ENCODE measurements at regions not wholly inside any gene's neighbourhood (a gene's known extent, or its start where the extent isn't known, plus 50 kb on each side); places are given as distances from the start of the nearest gene placed in this dataset.

- Histone ChIP-seq H3K4me1 (ENCODE audit: control insufficient read depth in 2 of 2, insufficient read depth in 2 of 2, low read length in 2 of 2) (no peaks in the 10 kb centered on the region), H3K27me3 (ENCODE audit: control insufficient read depth in 2 of 2, insufficient read depth in 2 of 2, low read length in 2 of 2) (no peaks in the 10 kb centered on the region), H3K9me3 (ENCODE audit: control insufficient read depth in 2 of 2, low read length in 2 of 2) (no peaks in the 10 kb centered on the region), H3K4me3 (ENCODE audit: low read length in 2 of 2) (no peak overlapping the region), H3K9ac (ENCODE audit: low read depth in 1 of 2, low read length in 2 of 2) (no peak overlapping the region), H3K27ac (ENCODE audit: low read depth in 2 of 2, low read length in 2 of 2) (no peak overlapping the region), H3K36me3 (ENCODE audit: control insufficient read depth in 2 of 2, insufficient read depth in 2 of 2, low read length in 2 of 2) (no peaks in the 10 kb centered on the region)
Observed at GRCh38 chr5:114839360-114839759, 330.3 kb downstream of the TRIM36 start.

GRCh38 chr5:114838937-114839336 is 330.8 kb downstream of the TRIM36 start:
- H3K4me1 ChIP-seq (ENCODE audit: control insufficient read depth in 2 of 2, insufficient read depth in 2 of 2, low read length in 2 of 2) = no peaks in the 10 kb centered on the region
- H3K27ac ChIP-seq (ENCODE audit: low read depth in 2 of 2, low read length in 2 of 2) = no peak overlapping the region
- H3K9me3 ChIP-seq (ENCODE audit: control insufficient read depth in 2 of 2, low read length in 2 of 2) = no peaks in the 10 kb centered on the region
- no peak overlapping the region for H3K9ac ChIP-seq (ENCODE audit: low read depth in 1 of 2, low read length in 2 of 2)
- H3K27me3 ChIP-seq (ENCODE audit: control insufficient read depth in 2 of 2, insufficient read depth in 2 of 2, low read length in 2 of 2) = no peaks in the 10 kb centered on the region
- no peaks in the 10 kb centered on the region for H3K36me3 ChIP-seq (ENCODE audit: control insufficient read depth in 2 of 2, insufficient read depth in 2 of 2, low read length in 2 of 2)
- H3K4me3 ChIP-seq (ENCODE audit: low read length in 2 of 2) = no peak overlapping the region

GRCh38 chr5:114830114-114830513 is 339.6 kb downstream of the TRIM36 start:
- Histone ChIP-seq H3K9me3 (ENCODE audit: control insufficient read depth in 2 of 2, low read length in 2 of 2) (no peaks in the 10 kb centered on the region), H3K4me3 (ENCODE audit: low read length in 2 of 2) (no peak overlapping the region), H3K9ac (ENCODE audit: low read depth in 1 of 2, low read length in 2 of 2) (no peak overlapping the region), H3K4me1 (ENCODE audit: control insufficient read depth in 2 of 2, insufficient read depth in 2 of 2, low read length in 2 of 2) (no peaks in the 10 kb centered on the region), H3K27ac (ENCODE audit: low read depth in 2 of 2, low read length in 2 of 2) (no peak overlapping the region), H3K36me3 (ENCODE audit: control insufficient read depth in 2 of 2, insufficient read depth in 2 of 2, low read length in 2 of 2) (no peaks in the 10 kb centered on the region), H3K27me3 (ENCODE audit: control insufficient read depth in 2 of 2, insufficient read depth in 2 of 2, low read length in 2 of 2) (no peaks in the 10 kb centered on the region)

- Histone ChIP-seq H3K9me3 (ENCODE audit: control insufficient read depth in 2 of 2, low read length in 2 of 2) (peaks cover 0 to 3% of the 10 kb centered on the region in 2 donors), H3K27me3 (ENCODE audit: control insufficient read depth in 2 of 2, insufficient read depth in 2 of 2, low read length in 2 of 2) (no peaks in the 10 kb centered on the region), H3K4me3 (ENCODE audit: low read length in 2 of 2) (no peak overlapping the region), H3K9ac (ENCODE audit: low read depth in 1 of 2, low read length in 2 of 2) (no peak overlapping the region), H3K36me3 (ENCODE audit: control insufficient read depth in 2 of 2, insufficient read depth in 2 of 2, low read length in 2 of 2) (no peaks in the 10 kb centered on the region), H3K4me1 (ENCODE audit: control insufficient read depth in 2 of 2, insufficient read depth in 2 of 2, low read length in 2 of 2) (no peaks in the 10 kb centered on the region), H3K27ac (ENCODE audit: low read depth in 2 of 2, low read length in 2 of 2) (no peak overlapping the region)
Observed at GRCh38 chr5:114822863-114823262, 346.8 kb downstream of the TRIM36 start.

- no peaks in the 10 kb centered on the region for H3K36me3 ChIP-seq (ENCODE audit: control insufficient read depth in 2 of 2, insufficient read depth in 2 of 2, low read length in 2 of 2)
Observed at GRCh38 chr5:114822436-114822835, 347.3 kb downstream of the TRIM36 start.

GRCh38 chr5:114790403-114790792 is 379.3 kb downstream of the TRIM36 start:
- Histone ChIP-seq H3K4me1 (ENCODE audit: control insufficient read depth in 2 of 2, insufficient read depth in 2 of 2, low read length in 2 of 2) (no peaks in the 10 kb centered on the region), H3K27ac (ENCODE audit: low read depth in 2 of 2, low read length in 2 of 2) (no peak overlapping the region), H3K9me3 (ENCODE audit: control insufficient read depth in 2 of 2, low read length in 2 of 2) (no peaks in the 10 kb centered on the region), H3K9ac (ENCODE audit: low read depth in 1 of 2, low read length in 2 of 2) (no peak overlapping the region), H3K36me3 (ENCODE audit: control insufficient read depth in 2 of 2, insufficient read depth in 2 of 2, low read length in 2 of 2) (no peaks in the 10 kb centered on the region), H3K4me3 (ENCODE audit: low read length in 2 of 2) (no peak overlapping the region), H3K27me3 (ENCODE audit: control insufficient read depth in 2 of 2, insufficient read depth in 2 of 2, low read length in 2 of 2) (no peaks in the 10 kb centered on the region)

More at GRCh38 chr5:114822436-114822835, 347.3 kb downstream of the TRIM36 start:
- Histone ChIP-seq H3K4me1 (ENCODE audit: control insufficient read depth in 2 of 2, insufficient read depth in 2 of 2, low read length in 2 of 2) (no peaks in the 10 kb centered on the region), H3K27me3 (ENCODE audit: control insufficient read depth in 2 of 2, insufficient read depth in 2 of 2, low read length in 2 of 2) (no peaks in the 10 kb centered on the region), H3K4me3 (ENCODE audit: low read length in 2 of 2) (no peak overlapping the region), H3K9ac (ENCODE audit: low read depth in 1 of 2, low read length in 2 of 2) (no peak overlapping the region), H3K9me3 (ENCODE audit: control insufficient read depth in 2 of 2, low read length in 2 of 2) (peaks cover 0 to 3% of the 10 kb centered on the region in 2 donors), H3K27ac (ENCODE audit: low read depth in 2 of 2, low read length in 2 of 2) (no peak overlapping the region)

GRCh38 chr5:114789773-114790402 is 379.8 kb downstream of the TRIM36 start:
- H3K4me1 ChIP-seq (ENCODE audit: control insufficient read depth in 2 of 2, insufficient read depth in 2 of 2, low read length in 2 of 2) = no peaks in the 10 kb centered on the region
- no peaks in the 10 kb centered on the region for H3K36me3 ChIP-seq (ENCODE audit: control insufficient read depth in 2 of 2, insufficient read depth in 2 of 2, low read length in 2 of 2)
- H3K9ac ChIP-seq (ENCODE audit: low read depth in 1 of 2, low read length in 2 of 2) = no peak overlapping the region
- no peaks in the 10 kb centered on the region for H3K27me3 ChIP-seq (ENCODE audit: control insufficient read depth in 2 of 2, insufficient read depth in 2 of 2, low read length in 2 of 2)
- no peaks in the 10 kb centered on the region for H3K9me3 ChIP-seq (ENCODE audit: control insufficient read depth in 2 of 2, low read length in 2 of 2)
- H3K27ac ChIP-seq (ENCODE audit: low read depth in 2 of 2, low read length in 2 of 2) = no peak overlapping the region
- no peak overlapping the region for H3K4me3 ChIP-seq (ENCODE audit: low read length in 2 of 2)

GRCh38 chr5:114782869-114783268 is 386.8 kb downstream of the TRIM36 start:
- Histone ChIP-seq H3K27ac (ENCODE audit: low read depth in 2 of 2, low read length in 2 of 2) (no peak overlapping the region), H3K9me3 (ENCODE audit: control insufficient read depth in 2 of 2, low read length in 2 of 2) (no peaks in the 10 kb centered on the region), H3K4me1 (ENCODE audit: control insufficient read depth in 2 of 2, insufficient read depth in 2 of 2, low read length in 2 of 2) (no peaks in the 10 kb centered on the region), H3K36me3 (ENCODE audit: control insufficient read depth in 2 of 2, insufficient read depth in 2 of 2, low read length in 2 of 2) (no peaks in the 10 kb centered on the region), H3K27me3 (ENCODE audit: control insufficient read depth in 2 of 2, insufficient read depth in 2 of 2, low read length in 2 of 2) (no peaks in the 10 kb centered on the region), H3K9ac (ENCODE audit: low read depth in 1 of 2, low read length in 2 of 2) (no peak overlapping the region), H3K4me3 (ENCODE audit: low read length in 2 of 2) (no peak overlapping the region)

- Histone ChIP-seq H3K36me3 (ENCODE audit: control insufficient read depth in 2 of 2, insufficient read depth in 2 of 2, low read length in 2 of 2) (no peaks in the 10 kb centered on the region), H3K4me3 (ENCODE audit: low read length in 2 of 2) (no peak overlapping the region), H3K9ac (ENCODE audit: low read depth in 1 of 2, low read length in 2 of 2) (no peak overlapping the region), H3K27me3 (ENCODE audit: control insufficient read depth in 2 of 2, insufficient read depth in 2 of 2, low read length in 2 of 2) (no peaks in the 10 kb centered on the region), H3K4me1 (ENCODE audit: control insufficient read depth in 2 of 2, insufficient read depth in 2 of 2, low read length in 2 of 2) (no peaks in the 10 kb centered on the region), H3K9me3 (ENCODE audit: control insufficient read depth in 2 of 2, low read length in 2 of 2) (no peaks in the 10 kb centered on the region), H3K27ac (ENCODE audit: low read depth in 2 of 2, low read length in 2 of 2) (no peak overlapping the region)
Observed at GRCh38 chr5:114782177-114782576, 387.5 kb downstream of the TRIM36 start.

GRCh38 chr5:114780290-114780689 is 389.4 kb downstream of the TRIM36 start:
- H3K4me1 ChIP-seq (ENCODE audit: control insufficient read depth in 2 of 2, insufficient read depth in 2 of 2, low read length in 2 of 2) = no peaks in the 10 kb centered on the region
- no peaks in the 10 kb centered on the region for H3K27me3 ChIP-seq (ENCODE audit: control insufficient read depth in 2 of 2, insufficient read depth in 2 of 2, low read length in 2 of 2)
- no peak overlapping the region for H3K9ac ChIP-seq (ENCODE audit: low read depth in 1 of 2, low read length in 2 of 2)
- no peaks in the 10 kb centered on the region for H3K9me3 ChIP-seq (ENCODE audit: control insufficient read depth in 2 of 2, low read length in 2 of 2)
- H3K4me3 ChIP-seq (ENCODE audit: low read length in 2 of 2) = no peak overlapping the region
- no peaks in the 10 kb centered on the region for H3K36me3 ChIP-seq (ENCODE audit: control insufficient read depth in 2 of 2, insufficient read depth in 2 of 2, low read length in 2 of 2)
- no peak overlapping the region for H3K27ac ChIP-seq (ENCODE audit: low read depth in 2 of 2, low read length in 2 of 2)

- Histone ChIP-seq H3K4me3 (ENCODE audit: low read length in 2 of 2) (no peak overlapping the region), H3K27me3 (ENCODE audit: control insufficient read depth in 2 of 2, insufficient read depth in 2 of 2, low read length in 2 of 2) (no peaks in the 10 kb centered on the region), H3K9ac (ENCODE audit: low read depth in 1 of 2, low read length in 2 of 2) (no peak overlapping the region), H3K4me1 (ENCODE audit: control insufficient read depth in 2 of 2, insufficient read depth in 2 of 2, low read length in 2 of 2) (no peaks in the 10 kb centered on the region), H3K27ac (ENCODE audit: low read depth in 2 of 2, low read length in 2 of 2) (no peak overlapping the region), H3K9me3 (ENCODE audit: control insufficient read depth in 2 of 2, low read length in 2 of 2) (no peaks in the 10 kb centered on the region), H3K36me3 (ENCODE audit: control insufficient read depth in 2 of 2, insufficient read depth in 2 of 2, low read length in 2 of 2) (no peaks in the 10 kb centered on the region)
Observed at GRCh38 chr5:114744406-114744805, 382.5 kb downstream of the KCNN2 start.
